HEK293 (cell line): ENCODE measurements at regions not wholly inside any gene's neighbourhood (a gene's known extent, or its start where the extent isn't known, plus 50 kb on each side); places are given as distances from the start of the nearest gene placed in this dataset.

Source experiments
- CTCF ChIA-PET: fragments of 350-600 bp; formaldehyde crosslinking; extraction: SDS; loops from one replicate; lab custom pipeline; 2021; ENCODE audit warnings: antibody characterized with exemption; lab: Yijun Ruan, JAX
- POLR2A ChIA-PET: fragments of 300-600 bp; formaldehyde crosslinking; extraction: SDS; loops from one replicate; lab custom pipeline; 2020; ENCODE audit warnings: antibody characterized with exemption, inconsistent platforms; lab: Yijun Ruan, JAX
- H3K27ac ChIP-seq: fragments of 200-500 bp; sonication (Bioruptor generic); 2 replicates; pipeline ENCODE4 v1.5.1; 2014; ENCODE audit warnings: low read depth, low read length, control low read depth, inconsistent platforms; ENCODE audit errors: extremely low read depth
- H3K36me3 ChIP-seq, 2 experiments: fragments of 200-500 bp in 1 of 2; sonication (Bioruptor generic) in 1 of 2; 1 replicate in 1 of 2; 2 replicates in 1 of 2; pipeline ENCODE4 v1.5.1; 2014 to 2017; ENCODE audit warnings: inconsistent platforms in 2 of 2, low read length in 2 of 2; ENCODE audit not compliant: control insufficient read depth in 2 of 2, insufficient read depth in 1 of 2
- H3K4me1 ChIP-seq: fragments of 200-500 bp; sonication (Bioruptor generic); 2 replicates; pipeline ENCODE4 v1.5.1; 2014; ENCODE audit warnings: mild to moderate bottlenecking, low read length, inconsistent platforms; ENCODE audit not compliant: control insufficient read depth, insufficient read depth
- H3K4me3 ChIP-seq: 2 replicates; pipeline ENCODE4 v1.5.1; 2011; ENCODE audit warnings: low read depth, mild to moderate bottlenecking, control low read depth, low read length, moderate library complexity
- H3K9me3 ChIP-seq: fragments of 200-500 bp; sonication (Bioruptor generic); 2 replicates; pipeline ENCODE4 v1.5.1; 2014; ENCODE audit warnings: low read depth, low read length, inconsistent platforms; ENCODE audit not compliant: control insufficient read depth, insufficient read depth
- GFI1B ChIP-seq: fragments of 450-650 bp; formaldehyde crosslinking; IDR thresholded peaks from 2 replicates; pipeline ENCODE4 v1.5.1; 2016; ENCODE audit warnings: missing biosample characterization, missing genetic modification characterization
- IKZF3 ChIP-seq: fragments of 450-650 bp; IDR thresholded peaks from 2 replicates; pipeline ENCODE4 v1.5.0; 2018; ENCODE audit warnings: missing biosample characterization, mild to moderate bottlenecking, missing genetic modification characterization, moderate library complexity
- KLF16 ChIP-seq: fragments of 450-650 bp; formaldehyde crosslinking; IDR thresholded peaks from 2 replicates; pipeline ENCODE4 v1.5.1; 2017; ENCODE audit warnings: missing biosample characterization, missing genetic modification characterization
- KLF7 ChIP-seq: fragments of 450-650 bp; formaldehyde crosslinking; IDR thresholded peaks from 2 replicates; pipeline ENCODE4 v1.5.1; 2016; ENCODE audit warnings: missing biosample characterization, missing genetic modification characterization, borderline replicate concordance
- KLF9 ChIP-seq: fragments of 450-650 bp; formaldehyde crosslinking; IDR thresholded peaks from 2 replicates; pipeline ENCODE4 v1.5.1; 2016; ENCODE audit warnings: missing biosample characterization, missing genetic modification characterization, low read depth
- SCRT1 ChIP-seq: fragments of 450-650 bp; formaldehyde crosslinking; IDR thresholded peaks from 2 replicates; pipeline ENCODE4 v1.5.1; 2016; ENCODE audit warnings: missing biosample characterization, missing genetic modification characterization, borderline replicate concordance
- TRIM28 ChIP-seq: IDR thresholded peaks from 2 replicates; pipeline ENCODE4 v1.6.1; 2011; ENCODE audit warnings: low read length, control low read depth, borderline replicate concordance
- YY2 ChIP-seq: fragments of 450-650 bp; formaldehyde crosslinking; IDR thresholded peaks from 2 replicates; pipeline ENCODE4 v1.5.1; 2016; ENCODE audit warnings: missing biosample characterization, missing genetic modification characterization
- ZBTB20 ChIP-seq: fragments of 450-650 bp; formaldehyde crosslinking; IDR thresholded peaks from 2 replicates; pipeline ENCODE4 v1.5.1; 2016; ENCODE audit warnings: missing biosample characterization, missing genetic modification characterization
- ZNF138 ChIP-seq: fragments of 450-650 bp; formaldehyde crosslinking; IDR thresholded peaks from 2 replicates; pipeline ENCODE4 v1.5.1; 2016; ENCODE audit warnings: missing biosample characterization, missing genetic modification characterization, borderline replicate concordance
- ZNF184 ChIP-seq: fragments of 450-650 bp; IDR thresholded peaks from 2 replicates; pipeline ENCODE4 v1.5.1; 2018; ENCODE audit warnings: missing biosample characterization, mild to moderate bottlenecking, missing genetic modification characterization
- ZNF211 ChIP-seq: fragments of 450-650 bp; formaldehyde crosslinking; IDR thresholded peaks from 2 replicates; pipeline ENCODE4 v1.5.1; 2016; ENCODE audit warnings: low read depth, missing biosample characterization, missing genetic modification characterization
- ZNF223 ChIP-seq: fragments of 450-650 bp; formaldehyde crosslinking; IDR thresholded peaks from 2 replicates; pipeline ENCODE4 v1.5.1; 2016; ENCODE audit warnings: missing biosample characterization, missing genetic modification characterization
- ZNF324 ChIP-seq: fragments of 450-650 bp; formaldehyde crosslinking; IDR thresholded peaks from 2 replicates; pipeline ENCODE4 v1.5.1; 2016; ENCODE audit warnings: missing biosample characterization, missing genetic modification characterization
- ZNF548 ChIP-seq: fragments of 450-650 bp; formaldehyde crosslinking; IDR thresholded peaks from 2 replicates; pipeline ENCODE4 v1.5.1; 2016; ENCODE audit warnings: missing biosample characterization, missing genetic modification characterization
- ZNF670 ChIP-seq: fragments of 450-650 bp; formaldehyde crosslinking; IDR thresholded peaks from 2 replicates; pipeline ENCODE4 v1.5.1; 2016; ENCODE audit warnings: missing biosample characterization, missing genetic modification characterization, low read depth
- ZNF768 ChIP-seq: fragments of 450-650 bp; formaldehyde crosslinking; IDR thresholded peaks from 2 replicates; pipeline ENCODE4 v1.5.1; 2018; ENCODE audit warnings: missing biosample characterization, mild to moderate bottlenecking, missing genetic modification characterization
- ZNF777 ChIP-seq: fragments of 450-650 bp; formaldehyde crosslinking; IDR thresholded peaks from 2 replicates; pipeline ENCODE4 v1.5.1; 2017; ENCODE audit warnings: missing biosample characterization, missing genetic modification characterization, borderline replicate concordance
- TF ChIP-seq, protein P1 (sequence below): fragments of 450-650 bp; formaldehyde crosslinking; IDR thresholded peaks from 2 replicates; pipeline ENCODE4 v1.5.1; 2016; ENCODE audit warnings: missing biosample characterization, missing genetic modification characterization
- TF ChIP-seq, protein P2 (sequence below): fragments of 450-650 bp; formaldehyde crosslinking; IDR thresholded peaks from 2 replicates; pipeline ENCODE4 v1.5.1; 2016; ENCODE audit warnings: missing biosample characterization, missing genetic modification characterization
- TF ChIP-seq, protein P3 (sequence below): fragments of 450-650 bp; formaldehyde crosslinking; IDR thresholded peaks from 2 replicates; pipeline ENCODE4 v1.5.1; 2016; ENCODE audit warnings: missing biosample characterization, missing genetic modification characterization

DNA sequence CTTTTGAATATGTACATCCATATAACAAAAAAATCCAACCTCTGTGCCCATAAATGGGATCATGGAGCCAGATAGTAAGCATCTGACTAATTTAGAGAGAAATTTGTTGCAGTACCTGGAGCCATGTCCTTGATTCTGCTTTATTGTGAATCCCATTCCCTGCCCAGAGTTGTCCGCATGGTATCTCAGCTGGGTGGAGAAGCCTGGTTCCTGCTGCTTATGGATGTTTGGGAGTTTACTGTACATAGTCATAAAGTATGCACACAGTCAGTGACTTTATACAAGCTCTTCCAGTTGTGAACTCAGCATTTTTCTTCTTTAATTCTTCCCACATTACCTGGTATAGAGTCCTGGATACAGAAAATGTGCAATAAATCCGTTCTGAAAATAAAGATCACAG lies 346.0 kb downstream of the FIGN start:
- ChIA-PET CTCF (no interaction called here), POLR2A (no interaction called here)
- TF ChIP-seq ZNF324 (tag by site-specific recombination) (no peak), ZNF548 (no peak), GFI1B (tag by site-specific recombination) (no peak), ZNF223 (tag by site-specific recombination) (no peak), ZNF184 (tag by site-specific recombination) (no peak)
- TF ChIP-seq, protein P1, sequence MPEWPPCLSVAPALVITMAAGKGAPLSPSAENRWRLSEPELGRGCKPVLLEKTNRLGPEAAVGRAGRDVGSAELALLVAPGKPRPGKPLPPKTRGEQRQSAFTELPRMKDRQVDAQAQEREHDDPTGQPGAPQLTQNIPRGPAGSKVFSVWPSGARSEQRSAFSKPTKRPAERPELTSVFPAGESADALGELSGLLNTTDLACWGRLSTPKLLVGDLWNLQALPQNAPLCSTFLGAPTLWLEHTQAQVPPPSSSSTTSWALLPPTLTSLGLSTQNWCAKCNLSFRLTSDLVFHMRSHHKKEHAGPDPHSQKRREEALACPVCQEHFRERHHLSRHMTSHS (tag by site-specific recombination): no peak
- H3K27ac ChIP-seq: no peak overlapping the region
- H3K4me1 ChIP-seq: no peaks in the 10 kb centered on the region
- H3K9me3 ChIP-seq: no peaks in the 10 kb centered on the region
- no peak overlapping the region for H3K4me3 ChIP-seq
- H3K36me3 ChIP-seq: no peaks in the 10 kb centered on the region

DNA sequence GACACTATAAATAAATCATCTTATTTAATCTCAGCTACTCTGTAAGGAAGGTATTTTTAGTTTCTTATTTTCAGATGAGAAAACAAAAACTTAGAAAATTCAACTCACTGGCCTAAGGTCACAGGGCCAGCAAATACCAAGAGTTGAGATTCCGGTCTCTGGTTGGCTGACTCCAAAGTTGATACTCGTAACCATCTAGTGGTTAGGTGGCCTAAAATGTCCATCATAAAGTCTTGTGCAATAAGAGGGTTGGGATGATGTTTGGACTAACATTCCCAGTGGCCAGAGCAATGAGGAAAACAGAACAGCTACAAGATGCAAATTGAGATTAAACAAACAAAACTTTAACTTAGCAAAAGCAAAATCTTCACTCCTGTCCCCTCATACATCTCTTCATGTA lies 360.3 kb downstream of the FIGN start:
- POLR2A ChIA-PET: no interaction called here
- Histone ChIP-seq H3K36me3 (no peaks in the 10 kb centered on the region), H3K4me1 (no peaks in the 10 kb centered on the region), H3K9me3 (no peaks in the 10 kb centered on the region)
- TF ChIP-seq IKZF3 (tag by site-specific recombination) (no peak), ZNF138 (tag by site-specific recombination) (no peak), ZNF211 (no peak), ZNF777 (no peak), YY2 (tag by site-specific recombination) (no peak), ZNF184 (tag by site-specific recombination) (no peak)
- TF ChIP-seq, protein P2, sequence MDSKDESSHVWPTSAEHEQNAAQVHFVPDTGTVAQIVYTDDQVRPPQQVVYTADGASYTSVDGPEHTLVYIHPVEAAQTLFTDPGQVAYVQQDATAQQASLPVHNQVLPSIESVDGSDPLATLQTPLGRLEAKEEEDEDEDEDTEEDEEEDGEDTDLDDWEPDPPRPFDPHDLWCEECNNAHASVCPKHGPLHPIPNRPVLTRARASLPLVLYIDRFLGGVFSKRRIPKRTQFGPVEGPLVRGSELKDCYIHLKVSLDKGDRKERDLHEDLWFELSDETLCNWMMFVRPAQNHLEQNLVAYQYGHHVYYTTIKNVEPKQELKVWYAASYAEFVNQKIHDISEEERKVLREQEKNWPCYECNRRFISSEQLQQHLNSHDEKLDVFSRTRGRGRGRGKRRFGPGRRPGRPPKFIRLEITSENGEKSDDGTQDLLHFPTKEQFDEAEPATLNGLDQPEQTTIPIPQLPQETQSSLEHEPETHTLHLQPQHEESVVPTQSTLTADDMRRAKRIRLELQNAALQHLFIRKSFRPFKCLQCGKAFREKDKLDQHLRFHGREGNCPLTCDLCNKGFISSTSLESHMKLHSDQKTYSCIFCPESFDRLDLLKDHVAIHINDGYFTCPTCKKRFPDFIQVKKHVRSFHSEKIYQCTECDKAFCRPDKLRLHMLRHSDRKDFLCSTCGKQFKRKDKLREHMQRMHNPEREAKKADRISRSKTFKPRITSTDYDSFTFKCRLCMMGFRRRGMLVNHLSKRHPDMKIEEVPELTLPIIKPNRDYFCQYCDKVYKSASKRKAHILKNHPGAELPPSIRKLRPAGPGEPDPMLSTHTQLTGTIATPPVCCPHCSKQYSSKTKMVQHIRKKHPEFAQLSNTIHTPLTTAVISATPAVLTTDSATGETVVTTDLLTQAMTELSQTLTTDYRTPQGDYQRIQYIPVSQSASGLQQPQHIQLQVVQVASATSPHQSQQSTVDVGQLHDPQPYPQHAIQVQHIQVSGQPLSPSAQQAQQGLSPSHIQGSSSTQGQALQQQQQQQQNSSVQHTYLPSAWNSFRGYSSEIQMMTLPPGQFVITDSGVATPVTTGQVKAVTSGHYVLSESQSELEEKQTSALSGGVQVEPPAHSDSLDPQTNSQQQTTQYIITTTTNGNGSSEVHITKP (tag by site-specific recombination): no peak
- TF ChIP-seq, all 188 proteins: peak for 0
- H3K4me3 ChIP-seq: no peak overlapping the region
- CTCF ChIA-PET: interaction anchor here (0.7 kb wide), 1 partner anchor 1075 kb away, joined by 4 read pairs; no protein-coding TSS in a partner anchor
- no peak overlapping the region for H3K27ac ChIP-seq

DNA sequence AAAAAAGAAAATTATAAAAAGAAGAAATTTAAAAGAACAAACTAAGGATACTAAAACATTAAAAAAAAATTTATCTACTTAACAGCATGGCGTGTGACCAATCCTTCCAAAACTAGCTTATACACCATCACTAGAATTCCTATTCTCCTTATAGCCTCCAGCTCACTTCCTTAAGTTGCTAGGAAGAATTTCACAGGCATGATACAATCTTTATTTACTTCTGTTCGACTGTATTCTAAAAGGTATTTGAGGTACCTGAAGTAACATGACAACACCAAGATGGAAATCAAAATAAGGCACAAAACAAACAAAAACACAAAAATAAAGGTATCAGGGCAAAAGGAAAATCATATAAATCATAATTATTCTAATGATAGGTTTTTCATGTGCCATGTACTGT lies 360.7 kb downstream of the FIGN start:
- no peaks in the 10 kb centered on the region for H3K9me3 ChIP-seq
- no peak overlapping the region for H3K4me3 ChIP-seq
- CTCF ChIA-PET: interaction anchor here (0.7 kb wide), 1 partner anchor 1076 kb away, joined by 4 read pairs; no protein-coding TSS in a partner anchor
- POLR2A ChIA-PET: no interaction called here
- H3K4me1 ChIP-seq: no peaks in the 10 kb centered on the region
- no peaks in the 10 kb centered on the region for H3K36me3 ChIP-seq
- H3K27ac ChIP-seq: no peak overlapping the region
- no peak for TF ChIP-seq KLF9
- TF ChIP-seq SCRT1 (tag by site-specific recombination): no peak
- TF ChIP-seq, all 188 proteins: peak for 0

DNA sequence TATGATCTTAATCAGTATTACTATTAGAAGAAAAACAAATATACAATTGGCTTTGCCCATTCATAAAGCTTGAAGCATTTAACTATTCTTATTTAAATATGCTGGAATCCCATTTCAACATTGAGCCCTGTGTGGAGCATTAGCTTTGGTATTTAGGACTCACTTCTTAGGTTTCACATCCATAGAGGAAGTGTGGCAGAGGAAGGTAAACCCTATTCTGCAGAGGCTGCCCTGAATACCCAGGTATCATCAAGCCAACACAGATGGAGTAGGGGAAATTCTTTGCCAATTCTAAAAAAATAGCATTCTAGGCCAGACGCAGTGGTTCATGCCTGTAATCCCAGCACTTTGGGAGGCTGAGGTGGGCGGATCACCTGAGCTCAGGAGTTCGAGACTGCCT lies 361.5 kb downstream of the FIGN start:
- no peaks in the 10 kb centered on the region for H3K36me3 ChIP-seq
- H3K4me1 ChIP-seq: no peaks in the 10 kb centered on the region
- ChIA-PET POLR2A (no interaction called here), CTCF (interaction anchor here (0.7 to 1.2 kb wide), 2 partner anchors 182 to 870 kb away, joined by 3 read pairs; no protein-coding TSS in a partner anchor)
- no peak overlapping the region for H3K4me3 ChIP-seq
- H3K9me3 ChIP-seq: no peaks in the 10 kb centered on the region
- TF ChIP-seq KLF7 (tag by site-specific recombination): no peak
- no peak for TF ChIP-seq ZNF768 (tag by site-specific recombination)
- no peak for TF ChIP-seq TRIM28
- no peak for TF ChIP-seq KLF16 (tag by site-specific recombination)
- TF ChIP-seq ZBTB20: no peak
- TF ChIP-seq ZNF670 (tag by site-specific recombination): no peak
- TF ChIP-seq, protein P3, sequence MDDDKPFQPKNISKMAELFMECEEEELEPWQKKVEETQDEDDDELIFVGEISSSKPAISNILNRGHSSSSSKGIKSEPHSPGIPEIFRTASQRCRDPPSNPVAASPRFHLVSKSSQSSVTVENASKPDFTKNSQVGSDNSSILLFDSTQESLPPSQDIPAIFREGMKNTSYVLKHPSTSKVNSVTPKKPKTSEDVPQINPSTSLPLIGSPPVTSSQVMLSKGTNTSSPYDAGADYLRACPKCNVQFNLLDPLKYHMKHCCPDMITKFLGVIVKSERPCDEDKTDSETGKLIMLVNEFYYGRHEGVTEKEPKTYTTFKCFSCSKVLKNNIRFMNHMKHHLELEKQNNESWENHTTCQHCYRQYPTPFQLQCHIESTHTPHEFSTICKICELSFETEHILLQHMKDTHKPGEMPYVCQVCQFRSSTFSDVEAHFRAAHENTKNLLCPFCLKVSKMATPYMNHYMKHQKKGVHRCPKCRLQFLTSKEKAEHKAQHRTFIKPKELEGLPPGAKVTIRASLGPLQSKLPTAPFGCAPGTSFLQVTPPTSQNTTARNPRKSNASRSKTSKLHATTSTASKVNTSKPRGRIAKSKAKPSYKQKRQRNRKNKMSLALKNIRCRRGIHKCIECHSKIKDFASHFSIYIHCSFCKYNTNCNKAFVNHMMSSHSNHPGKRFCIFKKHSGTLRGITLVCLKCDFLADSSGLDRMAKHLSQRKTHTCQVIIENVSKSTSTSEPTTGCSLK (tag by site-specific recombination): no peak
- no peak overlapping the region for H3K27ac ChIP-seq
